IMR-90 (cell line): ENCODE measurements at regions not wholly inside any gene's neighbourhood (a gene's known extent, or its start where the extent isn't known, plus 50 kb on each side); places are given as distances from the start of the nearest gene placed in this dataset.

ENCODE experiments used
- ATAC-seq: fragments of 200-7000 bp; cut with Tn5 transposase; 2 replicates; pipeline ENCODE4 v1.9.1; 2020; ENCODE audit warnings: low read depth, mild to moderate bottlenecking, moderate library complexity
- BruUV-seq: library from RNA; stranded (reverse); fragments of 400-500 nt; replicated peaks from 2 replicates; lab custom pipeline; 2021; lab: Mats Ljungman, UMichigan
- CTCF ChIA-PET: fragments of 300-600 bp; formaldehyde crosslinking; extraction: SDS; loops from one replicate; lab custom pipeline; 2021; ENCODE audit warnings: antibody characterized with exemption; lab: Yijun Ruan, JAX
- POLR2A ChIA-PET: fragments of 300-600 bp; sonication (Branson Sonifier 250); formaldehyde crosslinking; loops from one replicate; lab custom pipeline; 2022; ENCODE audit warnings: antibody characterized with exemption; ENCODE audit not compliant: unreplicated experiment; lab: Charles Lee
- DNase-seq: peaks from one replicate; pipeline ENCODE4 v3.0.0; 2013
- H2AFZ ChIP-seq: replicated peaks from 2 replicates; pipeline ENCODE3; 2013; ENCODE audit warnings: low read length, mild to moderate bottlenecking; ENCODE audit not compliant: poor library complexity
- H2AK5ac ChIP-seq: 2 replicates; pipeline ENCODE4 v1.6.1; 2013; ENCODE audit warnings: low read depth, low read length, inconsistent platforms
- H2AK9ac ChIP-seq: replicated peaks from 2 replicates; pipeline ENCODE3; 2013; ENCODE audit warnings: mild to moderate bottlenecking, low read depth, low read length, moderate library complexity; ENCODE audit not compliant: poor library complexity
- H2BK120ac ChIP-seq: 2 replicates; pipeline ENCODE4 v1.6.1; 2013; ENCODE audit warnings: low read depth, low read length, inconsistent platforms
- H2BK15ac ChIP-seq: 3 replicates; pipeline ENCODE4 v1.6.1; 2013; ENCODE audit warnings: low read depth, low read length, inconsistent platforms
- H2BK20ac ChIP-seq: 2 replicates; pipeline ENCODE4 v1.6.1; 2013; ENCODE audit warnings: low read depth, mild to moderate bottlenecking, inconsistent platforms, low read length, moderate library complexity
- H2BK5ac ChIP-seq: 2 replicates; pipeline ENCODE4 v1.6.1; 2013; ENCODE audit warnings: mild to moderate bottlenecking, low read depth, low read length, inconsistent platforms; ENCODE audit not compliant: poor library complexity, severe bottlenecking
- H3K14ac ChIP-seq: replicated peaks from 2 replicates; pipeline ENCODE4 v1.6.1; 2013; ENCODE audit warnings: low read depth, low read length, inconsistent platforms
- H3K18ac ChIP-seq: 2 replicates; pipeline ENCODE4 v1.6.1; 2013; ENCODE audit warnings: low read depth, low read length, control low read depth
- H3K23ac ChIP-seq: 2 replicates; pipeline ENCODE4 v1.6.1; 2013; ENCODE audit warnings: low read depth, low read length, inconsistent platforms
- H3K27ac ChIP-seq: 2 replicates; pipeline ENCODE4 v1.5.1; 2013; ENCODE audit warnings: mild to moderate bottlenecking, control low read depth, low read length; ENCODE audit not compliant: insufficient read depth
- H3K27me3 ChIP-seq: 2 replicates; pipeline ENCODE4 v1.6.1; 2013; ENCODE audit warnings: low read length; ENCODE audit not compliant: control insufficient read depth, insufficient read depth
- H3K36me3 ChIP-seq: 2 replicates; pipeline ENCODE4 v1.6.1; 2013; ENCODE audit warnings: low read length, mixed read lengths; ENCODE audit not compliant: control insufficient read depth, insufficient read depth
- H3K4ac ChIP-seq: 2 replicates; pipeline ENCODE4 v1.6.1; 2013; ENCODE audit warnings: low read depth, low read length, inconsistent platforms
- H3K4me1 ChIP-seq: 2 replicates; pipeline ENCODE4 v1.6.1; 2013; ENCODE audit warnings: low read length, mixed read lengths; ENCODE audit not compliant: control insufficient read depth, insufficient read depth
- H3K4me2 ChIP-seq: 2 replicates; pipeline ENCODE4 v1.6.1; 2013; ENCODE audit warnings: low read depth, mild to moderate bottlenecking, control low read depth, low read length, moderate library complexity
- H3K4me3 ChIP-seq: 2 replicates; pipeline ENCODE4 v1.5.1; 2013; ENCODE audit warnings: low read depth, mild to moderate bottlenecking, control low read depth, low read length, moderate library complexity; ENCODE audit not compliant: insufficient read depth
- H3K56ac ChIP-seq: 2 replicates; pipeline ENCODE4 v1.6.1; 2013; ENCODE audit warnings: low read length, inconsistent platforms; ENCODE audit not compliant: insufficient read depth; ENCODE audit errors: extremely low read depth
- H3K79me1 ChIP-seq, 2 experiments: 2 replicates each; pipeline ENCODE4 v1.6.1; 2013; ENCODE audit warnings: low read length in 2 of 2, inconsistent platforms in 1 of 2, low read depth in 1 of 2
- H3K9ac ChIP-seq: 2 replicates; pipeline ENCODE4 v1.6.1; 2013; ENCODE audit warnings: low read depth, low read length, control low read depth
- H3K9me1 ChIP-seq: 2 replicates; pipeline ENCODE4 v1.6.1; 2013; ENCODE audit warnings: low read length, inconsistent platforms; ENCODE audit not compliant: insufficient read depth
- H3K9me3 ChIP-seq: 2 replicates; pipeline ENCODE4 v1.6.1; 2013; ENCODE audit warnings: low read length; ENCODE audit not compliant: control insufficient read depth, insufficient read depth
- H4K20me1 ChIP-seq: 2 replicates; pipeline ENCODE4 v1.6.1; 2013; ENCODE audit warnings: low read length, inconsistent platforms; ENCODE audit not compliant: insufficient read depth
- H4K5ac ChIP-seq: 2 replicates; pipeline ENCODE4 v1.6.1; 2013; ENCODE audit warnings: mild to moderate bottlenecking, low read depth, low read length, control low read depth
- H4K8ac ChIP-seq, 2 experiments: 2 replicates each; pipeline ENCODE4 v1.6.1; 2013; ENCODE audit warnings: low read depth in 2 of 2, low read length in 2 of 2, control low read depth in 1 of 2, inconsistent platforms in 1 of 2
- H4K91ac ChIP-seq: 2 replicates; pipeline ENCODE4 v1.6.1; 2013; ENCODE audit warnings: low read depth, low read length, inconsistent platforms; ENCODE audit not compliant: insufficient read depth
- BHLHE40 ChIP-seq: fragments of 150-350 bp; IDR thresholded peaks from 2 replicates; pipeline ENCODE4 v1.6.1; 2016; ENCODE audit warnings: mild to moderate bottlenecking, low read depth, low read length
- CTCF ChIP-seq: conservative IDR thresholded peaks from 2 replicates; pipeline ENCODE4 v1.5.1; 2012; ENCODE audit warnings: mild to moderate bottlenecking, low read depth, low read length, improper control_type of control experiment
- MAFK ChIP-seq: IDR thresholded peaks from 2 replicates; pipeline ENCODE4 v1.6.1; 2012; ENCODE audit warnings: low read depth, low read length, improper control_type of control experiment
- MAZ ChIP-seq: IDR thresholded peaks from 2 replicates; pipeline ENCODE4 v1.6.1; 2012; ENCODE audit warnings: low read depth, mild to moderate bottlenecking, low read length, improper control_type of control experiment, moderate library complexity, borderline replicate concordance
- MXI1 ChIP-seq: IDR thresholded peaks from 2 replicates; pipeline ENCODE4 v1.6.1; 2012; ENCODE audit warnings: low read depth, mild to moderate bottlenecking, low read length, moderate library complexity, borderline replicate concordance
- NFE2L2 ChIP-seq: fragments of 150-350 bp; IDR thresholded peaks from 2 replicates; pipeline ENCODE4 v1.6.1; 2016; ENCODE audit warnings: low read depth, mild to moderate bottlenecking, low read length
- POLR2A ChIP-seq: IDR thresholded peaks from 2 replicates; pipeline ENCODE4 v1.6.1; 2012; ENCODE audit warnings: mild to moderate bottlenecking, low read depth, low read length
- SMC3 ChIP-seq: fragments of 150-350 bp; IDR thresholded peaks from 2 replicates; pipeline ENCODE4 v1.6.1; 2016; ENCODE audit warnings: low read depth, mild to moderate bottlenecking, antibody characterized with exemption, low read length, moderate library complexity
- WGBS, 2 experiments: methylation state at CpG; one replicate each; pipeline versions ENCODE4 v1.1.5 to v1.1.7; 2013; ENCODE audit warnings: missing lambda C conversion rate in 2 of 2; ENCODE audit not compliant: insufficient read length in 1 of 2; ENCODE audit errors: extremely low coverage in 2 of 2; 5-methylcytosine and 5-hydroxymethylcytosine counted together
- dilution Hi-C: fragments of 300-500 bp; cut with HindIII; formaldehyde crosslinking; loops from one replicate; pipeline ENCODE4 v1.14.3; 2018; ENCODE audit warnings: low sequenced_read_pairs; ENCODE audit not compliant: unreplicated experiment
- in situ Hi-C: fragments of 300-500 bp; cut with MboI; formaldehyde crosslinking; loops from 3 replicates; pipeline ENCODE4 v1.14.3; 2019; ENCODE audit warnings: low sequenced_read_pairs, inconsistent platforms, mixed read lengths
- intact Hi-C: fragments of 100-400 bp; cut with micrococcal nuclease; formaldehyde crosslinking; loops from 2 replicates; pipeline ENCODE4 v1.10.0; 2022

- TF ChIP-seq MXI1, result no peak
These were observed 270.0 kb upstream of the FN1 start (continued) for GRCh38 chr2:215705771-215706361.

- H3K4me1 ChIP-seq, result peaks cover 4% of the 10 kb centered on the region
- H3K23ac ChIP-seq, result no peak overlapping the region
- H4K8ac ChIP-seq, result peak overlapping the region in 1 of 2 experiments; percentile 68; a peak in 2 of 4 replicates
- H3K9me1 ChIP-seq, result peaks cover 5% of the 10 kb centered on the region; the same call in 1 of the 2 replicates
- H2BK15ac ChIP-seq, result 0 out of 3 replicates have a peak overlapping the region, but pooled peaks have one; percentile 53
- H3K4me3 ChIP-seq, result no peak overlapping the region
- DNase-seq, result no peak
- peak overlapping the region; percentile 72 for H2BK5ac ChIP-seq
- no peaks in the 10 kb centered on the region for H3K79me1 ChIP-seq
- no CpG with 5 or more reads among the region's 2 CpGs for WGBS, 2 experiments
- H3K27me3 ChIP-seq, result no peaks in the 10 kb centered on the region
- peak overlapping the region; percentile 37; the same call in 1 of the 2 replicates for H4K5ac ChIP-seq
- H3K27ac ChIP-seq, result no peak overlapping the region
- ChIA-PET CTCF (no interaction called here), POLR2A (no interaction called here)
- no peak overlapping the region for H2AFZ ChIP-seq
- no peaks in the 10 kb centered on the region for H3K36me3 ChIP-seq
- peak overlapping the region; percentile 54; the same call in 1 of the 2 replicates for H2BK120ac ChIP-seq
- intact Hi-C loops (no loop called here), in situ Hi-C loops (no loop called here), dilution Hi-C loops (no loop called here)
- no peak overlapping the region for H2AK9ac ChIP-seq
- no TSS peak for BruUV-seq
- H4K20me1 ChIP-seq, result no peaks in the 10 kb centered on the region
- H2BK20ac ChIP-seq, result peak overlapping the region; percentile 53; the same call in 1 of the 2 replicates
- no peak overlapping the region for H4K91ac ChIP-seq
- no peak for ATAC-seq
- H3K14ac ChIP-seq, result peak overlapping the region; percentile 70; the same call in 1 of the 2 replicates
- no peak overlapping the region for H3K4me2 ChIP-seq
- peak overlapping the region; percentile 87; the same call in 1 of the 2 replicates for H3K18ac ChIP-seq
- H3K9me3 ChIP-seq, result no peaks in the 10 kb centered on the region
- no peak overlapping the region for H3K9ac ChIP-seq
- H2AK5ac ChIP-seq, result no peak overlapping the region
- no peak for TF ChIP-seq MAZ
- TF ChIP-seq MXI1, result no peak
- TF ChIP-seq CTCF, result no peak
- no peak for TF ChIP-seq SMC3
- TF ChIP-seq POLR2A, result no peak
- no peak for TF ChIP-seq BHLHE40
- TF ChIP-seq NFE2L2, result no peak
- no peak for TF ChIP-seq MAFK
- H3K56ac ChIP-seq, result no peak overlapping the region
- H3K4ac ChIP-seq, result peak overlapping the region; percentile 64; the same call in 1 of the 2 replicates
These were observed 269.4 kb upstream of the FN1 start for GRCh38 chr2:215705281-215705680.
